GM21367 (cell line): ENCODE measurements at regions not wholly inside any gene's neighbourhood (a gene's known extent, or its start where the extent isn't known, plus 50 kb on each side); places are given as distances from the start of the nearest gene placed in this dataset.

Source experiments
- ATAC-seq: cut with Tn5 transposase; IDR thresholded peaks from one replicate; pipeline ENCODE4 v1.9.1; 2021; ENCODE audit not compliant: unreplicated experiment

DNA sequence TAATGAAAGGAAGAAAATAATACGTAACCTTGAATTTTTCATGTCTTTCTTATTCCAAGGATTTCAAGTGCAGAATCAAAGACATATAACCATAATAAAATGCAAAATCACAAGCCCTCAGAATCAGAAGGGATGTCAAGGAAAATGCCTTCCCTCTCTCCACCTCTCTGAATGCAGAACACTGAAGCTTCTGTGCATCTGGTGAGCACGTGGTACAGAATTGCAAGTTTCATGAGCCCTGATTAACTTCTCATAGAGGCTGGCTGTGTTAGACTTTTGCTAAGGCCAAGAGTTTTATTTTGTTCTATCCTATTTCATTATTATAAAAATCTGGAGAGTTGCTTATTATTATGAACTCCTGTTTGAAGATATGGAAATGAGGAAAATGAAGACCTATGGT is 533.7 kb upstream of the POM121L12 start:
- no peak for ATAC-seq

DNA sequence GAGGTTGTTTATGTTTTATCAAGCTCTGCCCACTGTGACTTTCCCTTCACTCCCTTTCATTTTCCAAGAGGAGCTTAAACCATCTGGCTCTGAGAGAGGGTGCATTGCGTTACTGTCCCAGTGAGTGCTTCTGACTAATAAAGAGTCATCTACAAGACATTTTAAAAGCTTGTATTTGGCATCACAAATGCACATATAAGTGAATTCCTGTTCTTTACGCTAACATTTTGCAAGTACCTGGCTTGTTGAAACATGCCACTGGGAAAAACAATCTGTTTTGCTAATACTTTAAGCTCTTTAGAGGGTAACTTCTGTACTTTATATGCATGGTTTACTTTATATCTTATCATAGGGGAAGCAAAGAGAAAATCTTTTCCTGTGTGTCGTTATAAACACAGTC is 534.6 kb upstream of the POM121L12 start:
- no peak for ATAC-seq

DNA sequence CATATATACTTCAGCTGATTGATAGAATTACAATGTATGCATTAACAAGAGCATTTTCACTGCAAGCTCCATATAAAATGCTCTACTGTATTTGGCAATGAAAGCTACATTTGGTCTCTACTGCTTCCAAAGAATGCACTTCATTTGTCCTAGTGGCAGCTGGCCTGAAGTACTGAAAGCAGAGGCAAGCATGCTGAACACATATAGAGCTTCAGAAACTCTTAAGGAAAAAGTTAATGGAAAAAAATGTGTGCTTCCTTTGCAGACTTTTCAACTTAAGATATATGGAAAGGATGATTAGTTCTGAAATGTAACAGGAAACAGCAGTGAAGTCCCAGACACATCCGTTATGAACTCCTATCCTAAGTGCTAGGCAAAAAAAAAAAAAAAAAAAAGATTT is 537.1 kb upstream of the POM121L12 start:
- no peak for ATAC-seq

DNA sequence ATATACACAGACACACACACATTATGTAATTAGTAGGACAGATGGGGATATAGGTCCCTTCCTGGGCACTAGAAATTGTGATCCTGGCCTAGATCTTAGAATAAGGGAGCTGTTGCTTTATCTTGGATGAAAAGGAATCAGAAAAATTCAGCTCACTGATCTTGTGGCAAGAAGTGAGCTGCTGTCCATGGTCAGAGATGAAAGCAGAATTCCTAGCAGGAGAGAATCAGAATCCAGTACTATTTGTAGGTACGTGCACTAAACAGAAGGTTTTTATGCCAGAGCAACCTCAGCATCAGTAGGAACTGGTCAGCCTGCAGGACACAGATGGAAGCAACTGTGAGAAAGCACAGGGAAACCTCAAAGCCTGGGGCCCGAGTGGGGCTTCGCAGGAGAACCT is 549.2 kb upstream of the POM121L12 start:
- no peak for ATAC-seq

DNA sequence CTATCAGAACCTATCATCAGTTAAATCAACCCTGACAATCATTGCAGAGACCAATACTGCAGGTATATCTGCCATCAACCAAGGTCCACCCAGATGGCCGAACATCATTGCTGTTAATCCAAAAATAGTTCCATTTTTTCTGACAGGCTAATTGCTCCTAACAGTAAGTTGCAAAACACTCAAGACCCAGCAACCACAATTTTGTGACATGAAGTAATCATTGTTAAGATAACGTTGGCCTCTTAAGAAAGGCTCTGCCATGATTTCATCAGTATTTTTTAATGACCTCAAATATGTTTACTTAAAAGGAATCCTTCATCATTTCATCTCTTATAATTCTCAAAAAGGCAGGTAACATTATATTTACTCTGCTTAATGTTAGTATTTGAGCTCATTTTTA is 553.4 kb upstream of the POM121L12 start:
- ATAC-seq: no peak

DNA sequence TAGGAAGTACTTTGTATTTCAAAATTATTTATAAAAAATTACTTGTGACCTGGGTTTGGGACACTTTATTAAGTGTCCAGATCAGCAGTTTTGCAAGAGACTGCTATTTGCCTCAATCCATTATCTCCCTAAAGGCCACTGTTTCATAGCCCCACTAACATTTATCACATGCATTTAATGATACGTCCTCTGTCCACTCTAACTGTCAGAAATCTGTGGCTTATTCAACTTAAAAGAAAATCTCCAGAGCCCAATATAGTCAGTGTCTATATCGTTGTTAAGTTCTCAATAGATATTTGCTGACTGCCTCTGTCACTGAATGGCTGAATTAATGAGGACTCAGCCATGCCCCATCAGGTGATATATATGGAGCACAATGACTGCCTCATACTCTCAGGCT is 553.9 kb upstream of the POM121L12 start:
- no peak for ATAC-seq

DNA sequence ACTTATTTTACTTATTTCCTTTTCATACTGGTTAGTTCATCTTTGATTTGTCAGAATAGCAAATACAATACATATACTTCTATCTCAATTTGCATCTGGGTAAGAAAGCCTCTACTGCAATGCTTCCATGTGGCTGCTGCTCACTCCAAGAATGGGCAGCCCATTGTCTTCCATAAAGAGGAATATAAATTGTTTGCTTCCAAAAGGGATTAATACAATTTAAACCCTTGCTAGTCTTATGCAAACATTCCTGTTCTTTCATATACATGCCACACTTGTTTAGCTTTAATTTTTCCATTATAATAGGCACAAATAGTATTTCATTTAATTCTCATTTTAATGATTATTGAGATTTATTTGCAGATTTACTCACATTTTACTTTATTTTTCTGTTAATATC is 555.4 kb upstream of the POM121L12 start:
- no peak for ATAC-seq

DNA sequence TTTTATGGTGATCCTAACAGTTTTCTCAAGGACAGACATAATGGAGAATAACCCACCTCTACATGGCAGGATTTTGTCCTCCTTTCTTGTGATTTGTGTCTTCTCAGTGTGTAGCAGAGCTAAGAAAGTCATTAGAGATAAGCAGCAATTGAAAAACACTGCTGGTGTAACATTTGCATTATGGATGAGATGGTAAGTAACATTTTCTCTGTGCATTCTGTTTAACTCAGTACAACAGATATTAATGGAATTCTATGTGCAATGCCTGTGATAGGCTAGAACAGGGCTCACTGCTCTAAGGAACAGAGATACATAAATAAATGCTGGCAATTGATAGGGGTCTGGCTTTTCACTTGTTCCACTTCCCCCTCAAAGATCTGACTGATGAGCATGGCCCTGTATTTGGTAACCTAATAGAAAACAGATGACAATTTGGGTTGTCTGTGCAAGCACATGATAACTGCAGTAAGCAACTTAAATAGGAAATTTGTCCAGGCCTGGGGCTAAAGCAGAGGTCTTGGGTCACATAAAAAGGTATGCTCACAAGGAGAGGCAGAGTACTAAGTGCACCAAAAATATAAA is 560.3 kb upstream of the POM121L12 start:
- ATAC-seq: no peak

DNA sequence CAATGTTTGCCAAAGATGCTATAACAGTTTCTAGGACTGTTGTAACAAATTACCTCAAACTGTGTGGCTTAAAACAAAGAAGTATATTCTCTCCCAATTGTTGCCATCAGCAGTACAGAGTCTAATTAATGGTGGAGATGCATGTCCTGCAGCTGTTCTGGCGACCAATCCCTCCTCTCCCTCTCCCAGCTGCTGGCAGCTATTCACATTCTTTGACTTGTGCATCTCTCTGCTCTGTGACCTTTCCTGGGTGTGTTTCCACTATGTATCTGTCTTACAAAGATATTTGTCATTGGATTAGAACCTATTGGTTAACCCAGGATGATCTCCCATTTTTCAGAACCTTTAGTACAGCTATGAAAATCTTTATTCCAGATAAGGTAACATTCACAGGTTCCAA is 561.7 kb upstream of the POM121L12 start:
- ATAC-seq: no peak

DNA sequence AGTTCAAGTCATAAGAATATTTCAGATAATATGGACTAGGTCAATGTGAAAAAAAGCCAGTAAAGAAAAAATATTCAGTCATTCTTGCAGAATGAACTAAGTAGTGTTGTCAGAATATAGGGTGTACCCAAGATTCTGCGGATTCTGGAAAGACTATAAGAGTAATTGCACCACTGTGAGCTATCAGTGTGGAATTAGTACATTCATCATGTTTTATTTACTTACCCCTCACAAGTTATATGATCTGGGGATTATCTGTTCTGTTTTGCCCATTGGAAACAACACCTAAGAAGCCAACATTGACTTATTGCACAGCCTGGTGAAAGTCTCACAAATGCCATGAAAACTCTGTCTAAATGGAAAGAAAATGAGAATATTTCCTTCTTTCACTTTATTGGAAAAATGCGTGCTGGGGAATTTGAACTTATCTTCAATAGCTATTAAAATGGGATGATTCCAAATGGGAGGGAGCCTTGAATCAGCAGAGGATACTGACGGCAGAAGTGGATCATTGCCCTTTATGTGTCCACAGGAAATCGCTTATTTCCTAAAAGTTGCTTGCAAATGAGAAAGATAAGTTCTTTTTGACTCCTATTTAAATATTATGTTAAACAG is 563.3 kb upstream of the POM121L12 start:
- ATAC-seq: no peak

DNA sequence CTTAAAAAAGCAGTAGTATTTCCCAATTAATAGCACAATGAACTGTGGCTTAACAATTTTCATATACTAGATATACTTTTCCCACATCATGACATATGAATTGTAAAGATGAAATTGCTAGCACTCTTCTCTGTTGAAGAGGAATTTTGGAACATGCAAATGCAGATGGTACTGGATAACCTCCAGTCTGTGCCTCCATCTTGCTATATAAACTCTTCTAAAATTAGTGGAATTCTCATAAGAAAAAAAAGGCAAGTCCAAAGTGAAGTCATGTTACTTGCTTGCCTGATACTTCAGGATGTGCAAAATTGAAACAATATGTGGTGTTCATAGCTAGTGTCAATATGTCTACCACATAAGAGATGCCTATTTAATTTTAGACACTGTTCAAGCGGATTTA is 570.2 kb upstream of the POM121L12 start:
- no peak for ATAC-seq

DNA sequence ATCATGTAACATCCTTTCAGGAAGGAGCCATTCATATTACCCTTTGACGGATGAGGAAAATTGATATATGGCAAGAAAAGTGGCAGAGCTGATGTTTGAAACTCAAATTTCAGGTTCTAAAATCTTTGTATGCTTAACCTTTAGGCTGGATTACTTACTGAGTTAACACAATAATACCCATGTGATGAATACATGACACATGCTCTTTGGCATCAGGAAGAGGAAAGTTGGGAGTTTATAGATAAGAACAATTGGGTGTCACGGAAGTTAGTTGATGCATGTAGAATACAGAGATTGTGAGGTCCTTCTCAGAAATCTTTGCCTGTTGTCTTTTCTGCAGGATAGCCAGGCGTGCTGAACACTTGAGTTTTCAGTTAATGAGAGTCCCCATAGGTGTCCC is 572.1 kb upstream of the POM121L12 start:
- no peak for ATAC-seq

DNA sequence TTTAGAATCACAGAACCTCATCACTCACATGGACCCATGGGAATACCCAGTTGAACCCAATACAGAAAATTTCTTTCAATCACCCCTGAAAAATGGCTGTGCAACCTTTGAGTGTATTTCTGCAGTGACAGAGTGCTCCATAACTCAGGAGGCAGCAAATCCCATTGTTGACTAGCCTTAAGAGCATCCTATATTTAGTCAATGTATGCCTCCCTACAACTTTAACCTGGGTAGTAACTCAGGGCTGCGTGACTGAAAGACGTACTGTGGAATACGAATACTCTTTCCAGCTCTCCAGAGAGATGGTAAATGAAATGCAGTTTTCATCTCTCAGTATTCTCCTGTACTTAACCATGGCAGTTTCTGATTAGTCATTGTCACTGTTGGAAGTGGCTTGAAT is 573.0 kb upstream of the POM121L12 start:
- ATAC-seq: no peak

DNA sequence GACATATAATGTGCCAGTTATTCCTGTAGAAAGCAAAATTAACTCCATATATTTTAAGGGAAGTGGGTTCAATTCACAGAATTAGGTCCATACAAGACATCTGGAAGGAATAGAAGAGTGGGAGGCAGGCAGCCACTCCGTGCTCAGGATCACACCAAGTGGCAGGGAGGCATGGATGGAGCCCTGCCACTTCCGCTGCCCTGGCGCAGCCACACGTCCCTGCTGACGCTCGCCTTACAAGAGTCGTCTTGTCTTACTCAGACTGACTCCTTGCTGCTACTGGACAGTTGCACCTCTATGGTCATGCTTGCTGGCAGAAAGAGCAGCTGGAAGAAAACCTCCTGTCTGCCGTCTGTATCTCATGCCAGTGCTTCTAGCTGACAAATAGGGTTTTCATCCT is 579.9 kb upstream of the POM121L12 start:
- ATAC-seq: no peak

DNA sequence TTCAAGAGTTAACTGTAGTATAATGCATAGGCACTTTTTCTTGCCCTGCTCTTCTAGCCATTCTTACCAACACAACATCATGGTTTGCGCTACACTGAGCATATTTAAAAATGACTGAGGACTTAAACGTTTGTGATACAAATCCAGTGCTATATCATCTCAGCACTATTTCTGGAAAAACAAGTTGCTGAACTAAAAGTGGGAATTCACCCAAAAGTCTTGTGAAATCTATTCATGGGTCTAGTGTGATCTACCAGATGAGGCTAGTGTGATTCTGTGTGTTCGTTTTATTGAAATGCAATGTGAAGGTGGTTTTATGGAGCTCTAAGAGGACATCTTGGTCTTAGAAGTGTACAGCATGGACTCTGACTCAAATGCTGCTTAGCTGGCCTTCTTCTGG is 584.6 kb upstream of the POM121L12 start:
- no peak for ATAC-seq

DNA sequence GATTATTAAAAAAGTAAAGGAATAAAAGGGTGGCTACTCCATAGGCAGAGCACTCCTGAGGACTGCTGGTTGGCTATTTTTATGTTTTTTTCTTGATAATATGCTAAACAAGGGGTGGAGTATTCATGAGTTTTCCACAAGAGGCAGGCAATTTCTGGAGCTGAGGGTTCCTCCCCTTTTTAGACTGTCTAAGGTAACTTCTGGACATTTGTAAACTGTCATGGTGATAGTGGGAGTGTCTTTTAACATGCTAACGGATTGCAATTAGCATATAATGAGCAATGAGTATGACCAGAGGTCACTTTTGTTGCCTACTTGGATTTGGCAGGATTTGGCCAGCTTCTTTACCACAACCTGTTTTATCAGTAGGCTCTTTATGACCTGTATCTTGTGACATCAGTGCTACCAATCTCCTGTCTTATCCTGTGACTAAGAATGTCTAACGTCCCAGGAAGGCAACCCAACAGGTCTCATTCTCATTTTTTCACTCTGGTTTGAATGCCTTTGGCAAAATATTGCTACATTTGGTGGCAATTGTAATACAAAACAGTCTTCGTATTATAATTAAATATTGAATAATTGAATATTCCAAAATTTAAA is 587.8 kb upstream of the POM121L12 start:
- no peak for ATAC-seq

DNA sequence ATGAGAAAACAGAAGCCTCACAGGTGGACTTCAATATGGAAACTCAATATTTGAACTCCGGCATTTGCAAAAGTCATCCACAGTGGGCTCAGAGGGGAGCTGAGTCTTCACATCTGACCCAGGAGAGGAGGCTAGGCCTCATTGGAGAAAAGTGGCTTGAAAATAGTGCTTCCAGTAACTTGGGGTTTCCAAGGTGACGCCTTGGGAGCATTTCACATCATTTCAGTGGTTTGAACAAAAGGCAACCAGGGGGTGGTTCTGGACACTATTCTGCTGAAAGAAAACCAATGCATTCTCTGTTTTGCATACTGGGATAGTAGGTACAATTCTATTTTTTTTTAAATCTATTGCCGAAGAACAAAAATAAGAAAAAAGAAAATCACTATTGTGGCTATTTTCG is 599.2 kb upstream of the POM121L12 start:
- no peak for ATAC-seq

DNA sequence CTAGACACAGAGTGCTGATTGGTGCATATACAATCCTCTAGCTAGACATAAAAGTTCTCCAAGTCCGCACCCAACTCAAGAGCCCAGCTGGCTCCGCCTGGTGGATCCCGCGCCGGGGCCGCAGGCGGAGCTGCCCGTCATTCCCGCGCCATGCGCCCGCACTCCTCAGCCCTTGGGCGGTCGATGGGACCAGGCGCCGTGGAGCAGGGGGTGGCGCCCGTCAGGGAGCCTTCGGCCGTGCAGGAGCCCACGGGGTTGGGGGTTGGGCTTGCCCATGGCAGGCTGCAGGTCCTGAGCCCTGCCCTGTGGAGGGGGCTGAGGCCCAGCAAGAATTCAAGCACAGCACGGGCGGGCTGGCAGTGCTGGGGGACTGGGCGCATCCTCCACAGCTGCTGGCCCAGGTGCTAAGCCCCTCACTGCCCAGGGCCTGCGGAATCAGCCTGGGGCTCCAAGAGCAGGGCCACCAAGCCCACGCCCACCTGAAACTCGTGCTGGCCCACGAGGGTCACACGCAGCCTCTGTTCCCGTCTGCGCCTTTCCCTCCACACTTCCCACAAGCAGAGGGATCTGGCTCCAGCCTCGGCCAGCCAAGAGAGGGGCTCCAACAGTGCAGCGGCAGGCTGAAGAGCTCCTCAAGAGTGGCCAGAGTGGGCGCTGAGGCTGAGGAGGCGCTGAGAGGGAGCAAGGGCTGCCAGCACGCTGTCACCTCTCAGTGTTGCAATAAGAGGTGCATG is 604.2 kb upstream of the POM121L12 start:
- ATAC-seq: no peak

DNA sequence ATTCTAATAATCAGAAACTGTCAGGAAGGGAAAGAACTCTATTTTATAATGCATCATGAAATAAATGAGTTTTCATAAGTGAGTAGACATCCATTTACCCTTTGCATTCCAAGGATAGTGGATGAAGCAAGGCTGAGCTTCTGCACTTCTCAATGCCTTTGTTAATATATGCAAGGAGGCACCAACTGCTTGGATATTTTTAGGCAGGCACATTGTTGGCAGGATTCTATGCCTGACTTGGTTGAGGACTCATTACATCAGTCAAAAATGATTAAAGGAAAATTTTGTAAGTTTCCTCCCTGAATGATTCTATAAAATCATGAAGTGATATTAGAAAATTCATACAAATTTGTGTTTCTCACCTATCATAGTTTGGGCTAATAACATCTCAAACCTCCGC is 612.2 kb upstream of the POM121L12 start:
- ATAC-seq: no peak

DNA sequence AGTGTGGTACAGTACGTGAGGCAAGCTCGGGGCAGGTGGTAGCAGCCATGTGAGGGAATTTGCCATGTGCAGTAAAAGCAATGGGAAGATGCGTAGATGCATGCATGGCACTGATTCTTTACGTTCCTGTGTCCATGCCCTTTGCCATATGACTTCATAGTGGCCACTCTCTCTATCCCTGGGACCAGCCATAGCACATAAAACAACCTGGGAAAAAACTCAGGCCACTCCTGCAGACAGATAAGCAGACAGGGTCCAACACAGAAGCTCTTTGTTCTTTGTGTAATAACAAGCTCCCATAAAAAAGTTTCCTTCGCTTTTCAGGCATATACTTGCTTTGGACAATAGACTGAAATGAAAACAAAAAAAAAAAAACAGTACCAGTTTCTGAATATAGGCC is 622.4 kb upstream of the POM121L12 start:
- ATAC-seq: no peak

DNA sequence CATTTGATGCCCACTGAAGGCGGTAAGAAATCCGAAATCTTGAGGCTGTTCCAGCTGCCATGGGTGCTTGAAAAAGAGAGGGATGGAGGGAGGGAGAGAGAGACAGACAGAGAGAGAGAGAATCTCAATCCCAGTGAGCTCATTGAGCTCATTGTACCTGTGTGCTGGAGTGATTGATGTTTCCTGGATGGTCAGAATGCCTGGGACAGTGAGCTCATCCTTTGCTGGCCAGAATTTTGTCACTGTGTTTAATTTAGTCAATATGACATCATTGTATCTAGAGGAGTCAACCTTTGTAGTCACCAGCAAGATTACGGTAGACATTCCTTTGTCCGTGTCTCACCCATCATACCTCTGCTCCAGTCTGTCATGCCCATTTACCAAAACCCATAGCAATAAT is 625.4 kb upstream of the POM121L12 start:
- ATAC-seq: no peak

DNA sequence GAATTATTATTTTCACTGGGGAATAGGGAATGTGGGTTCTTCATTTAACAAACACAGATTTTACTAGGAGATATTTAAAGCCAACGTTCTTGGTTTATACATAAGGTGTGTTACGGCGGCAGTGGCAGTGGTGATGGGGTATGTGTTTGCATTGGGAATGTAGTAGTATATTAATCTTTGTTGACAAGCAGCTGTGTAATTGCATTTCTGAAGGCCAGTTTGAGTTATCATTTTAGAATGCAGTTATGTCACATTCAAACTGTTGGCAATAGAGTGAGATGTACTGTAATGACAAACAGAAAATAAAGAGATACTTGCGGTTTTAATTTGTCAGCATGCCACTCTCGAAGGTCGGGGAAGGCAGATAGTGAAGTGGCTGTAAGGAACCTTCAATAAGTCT is 628.6 kb upstream of the POM121L12 start:
- no peak for ATAC-seq
